GM19455 (cell line): ENCODE measurements at regions not wholly inside any gene's neighbourhood (a gene's known extent, or its start where the extent isn't known, plus 50 kb on each side); places are given as distances from the start of the nearest gene placed in this dataset.

Source experiments
- ATAC-seq: cut with Tn5 transposase; IDR thresholded peaks from one replicate; pipeline ENCODE4 v1.9.1; 2021; ENCODE audit not compliant: unreplicated experiment

GRCh38 chr4:125365731-125366130 lies 51.0 kb downstream of the FAT4 start:
- ATAC-seq = no peak

- no peak for ATAC-seq
These were observed 53.4 kb downstream of the FAT4 start for GRCh38 chr4:125368146-125368545.

- ATAC-seq = no peak
These were observed 53.9 kb downstream of the FAT4 start for GRCh38 chr4:125368671-125369081.

DNA sequence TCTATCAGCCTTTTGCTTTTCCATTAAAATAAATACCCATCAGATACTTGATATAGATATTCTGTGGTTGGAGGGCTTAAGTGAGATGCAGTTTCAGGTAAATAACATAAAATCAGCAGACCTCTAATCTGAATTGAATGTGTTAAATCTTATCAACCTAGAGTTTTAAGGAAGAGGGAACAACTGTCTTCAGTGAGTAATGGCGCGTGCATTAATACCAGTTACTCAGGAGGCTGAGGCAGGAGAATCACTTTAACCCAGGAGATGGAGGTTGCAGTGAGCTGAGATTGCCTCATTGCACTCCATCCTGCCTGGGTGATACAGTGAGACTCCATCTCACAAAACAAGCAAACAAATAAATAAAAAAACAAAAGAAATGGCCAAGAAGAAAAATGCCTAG lies 54.3 kb downstream of the FAT4 start:
- ATAC-seq = no peak

- ATAC-seq = no peak
These were observed 55.7 kb downstream of the FAT4 start for GRCh38 chr4:125370478-125370877.

GRCh38 chr4:125382995-125383394 lies 68.2 kb downstream of the FAT4 start:
- ATAC-seq = no peak

- ATAC-seq = no peak
These were observed 73.0 kb downstream of the FAT4 start for GRCh38 chr4:125387770-125388169.

GRCh38 chr4:125388613-125389012 lies 73.9 kb downstream of the FAT4 start:
- no peak for ATAC-seq

DNA sequence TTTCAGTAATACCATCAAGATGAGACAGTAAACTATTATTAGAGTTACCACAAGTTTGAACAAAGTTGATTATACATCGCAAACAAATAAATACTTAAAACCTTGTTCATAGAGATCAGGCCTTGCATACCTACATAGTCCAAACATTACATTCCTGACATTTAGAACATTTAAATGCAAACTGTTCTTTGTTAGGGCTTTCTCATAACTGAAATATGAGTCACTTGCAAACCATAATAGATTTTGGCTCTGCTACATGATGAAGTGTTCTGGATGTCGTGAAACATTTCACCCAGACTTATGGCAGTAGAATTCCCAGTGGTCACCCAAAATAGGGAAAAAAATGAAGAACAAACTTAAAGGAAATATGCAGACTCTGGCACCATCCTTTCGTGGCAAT lies 75.0 kb downstream of the FAT4 start:
- ATAC-seq = no peak

GRCh38 chr4:125390126-125390525 lies 75.4 kb downstream of the FAT4 start:
- ATAC-seq = no peak

- no peak for ATAC-seq
These were observed 76.0 kb downstream of the FAT4 start for GRCh38 chr4:125390727-125391126.

- ATAC-seq = no peak
These were observed 77.9 kb downstream of the FAT4 start for GRCh38 chr4:125392694-125393093.

GRCh38 chr4:125393825-125394224 lies 79.1 kb downstream of the FAT4 start:
- no peak for ATAC-seq

DNA sequence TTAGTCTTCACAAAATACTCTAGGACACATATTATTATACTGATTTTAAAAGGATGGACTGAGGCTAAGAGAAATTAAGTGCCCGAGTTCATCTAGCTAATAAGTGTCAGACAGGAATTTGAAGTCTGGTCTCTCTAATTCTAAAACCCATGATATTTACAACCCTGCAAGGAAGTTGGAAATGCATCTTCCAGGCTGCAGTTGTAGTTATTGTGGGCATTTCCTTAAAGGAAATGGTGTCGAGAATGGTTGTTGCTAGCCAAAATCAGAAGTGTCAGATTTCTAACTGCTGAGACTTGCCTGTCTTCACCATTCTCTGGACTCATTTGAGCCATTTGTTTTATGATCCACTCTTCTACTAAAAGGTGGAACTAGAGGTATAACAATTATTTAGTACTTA lies 82.5 kb downstream of the FAT4 start:
- ATAC-seq = no peak

DNA sequence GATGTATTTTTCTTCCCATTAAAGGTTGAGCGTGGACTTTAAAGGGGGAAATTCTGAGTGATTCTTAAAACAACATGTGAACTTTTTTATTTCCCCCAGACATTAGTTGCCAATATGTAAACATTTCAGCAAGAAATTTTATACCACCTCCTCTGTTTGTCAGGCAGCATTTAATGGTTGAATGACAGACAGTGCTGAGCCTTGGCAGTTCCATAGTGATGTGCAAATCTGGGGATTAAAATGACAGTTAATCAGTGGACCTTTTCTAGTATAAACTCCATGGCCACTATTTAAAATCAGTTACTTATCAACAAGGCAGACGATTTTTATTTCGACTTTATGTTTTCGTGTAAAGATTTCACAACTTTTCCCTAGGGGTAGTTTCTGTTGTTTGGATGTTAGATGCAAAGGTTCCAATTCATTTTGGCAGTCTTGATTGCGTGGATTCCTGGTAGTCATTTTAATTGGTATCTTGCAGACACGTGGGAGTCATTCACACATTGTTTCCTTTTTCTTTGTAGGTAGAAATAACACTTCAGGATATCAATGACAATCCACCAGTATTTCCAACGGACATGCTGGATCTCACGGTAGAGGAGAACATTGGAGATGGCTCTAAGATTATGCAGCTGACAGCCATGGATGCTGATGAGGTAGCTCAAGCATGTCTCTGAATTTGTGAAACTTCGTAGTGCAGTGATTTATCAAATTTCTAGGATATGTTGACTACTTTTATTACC lies 83.7 kb downstream of the FAT4 start:
- no peak for ATAC-seq

DNA sequence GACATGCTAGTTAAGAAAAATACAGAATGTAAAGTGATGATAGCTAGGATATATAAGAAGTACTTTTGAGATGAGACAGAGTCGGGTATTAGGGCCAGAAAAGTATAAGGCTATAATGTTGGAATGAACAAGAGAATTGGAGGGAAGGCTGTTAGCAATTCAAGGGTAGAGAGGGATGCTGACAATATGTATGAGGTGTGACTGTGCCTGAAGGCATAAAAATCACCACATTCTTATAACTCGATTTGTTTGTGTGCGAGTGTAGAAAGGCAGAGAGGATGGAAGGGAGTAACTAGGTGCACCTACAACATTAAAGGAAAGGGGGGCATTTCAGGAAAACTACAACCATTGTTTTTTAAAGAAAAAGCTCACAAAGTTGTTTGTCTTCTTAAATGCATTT lies 86.0 kb downstream of the FAT4 start:
- no peak for ATAC-seq

DNA sequence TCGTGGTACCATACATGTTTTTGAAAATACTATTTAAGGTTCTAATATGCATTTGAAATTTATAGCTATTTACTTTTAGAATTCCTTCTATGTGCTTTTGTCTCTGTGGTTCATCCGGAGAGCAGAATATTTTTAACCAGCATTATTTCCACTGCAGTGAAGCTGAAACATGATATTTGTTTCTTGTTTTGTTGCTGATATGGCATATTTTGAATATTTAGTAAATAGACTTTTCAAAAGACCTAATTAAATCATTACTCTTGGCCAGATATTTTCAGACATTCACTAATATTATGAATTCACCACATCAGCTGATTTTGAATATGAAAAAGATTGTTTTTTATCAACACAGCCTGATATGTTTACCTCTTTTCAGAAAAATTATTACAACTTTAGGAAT lies 87.0 kb downstream of the FAT4 start:
- ATAC-seq = no peak

DNA sequence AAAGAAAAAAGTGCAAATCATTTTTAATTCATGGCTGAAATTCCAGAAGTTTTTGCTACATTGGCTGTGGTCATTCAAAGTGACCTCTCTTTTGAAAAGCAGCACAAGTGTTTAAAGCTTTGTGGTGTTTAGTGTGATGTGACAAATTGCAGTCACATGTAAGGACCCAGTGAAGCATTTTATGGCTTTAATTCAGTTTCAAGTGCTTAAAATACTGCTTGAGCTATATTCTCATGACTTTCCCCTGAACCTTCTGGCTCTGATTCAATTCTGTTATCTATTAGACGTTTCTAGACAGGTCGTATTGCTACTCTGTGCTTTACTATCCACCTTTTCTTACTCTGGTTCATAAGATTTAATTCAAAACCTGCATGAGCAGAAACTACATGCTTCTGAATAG lies 105.8 kb downstream of the FAT4 start:
- ATAC-seq = no peak

DNA sequence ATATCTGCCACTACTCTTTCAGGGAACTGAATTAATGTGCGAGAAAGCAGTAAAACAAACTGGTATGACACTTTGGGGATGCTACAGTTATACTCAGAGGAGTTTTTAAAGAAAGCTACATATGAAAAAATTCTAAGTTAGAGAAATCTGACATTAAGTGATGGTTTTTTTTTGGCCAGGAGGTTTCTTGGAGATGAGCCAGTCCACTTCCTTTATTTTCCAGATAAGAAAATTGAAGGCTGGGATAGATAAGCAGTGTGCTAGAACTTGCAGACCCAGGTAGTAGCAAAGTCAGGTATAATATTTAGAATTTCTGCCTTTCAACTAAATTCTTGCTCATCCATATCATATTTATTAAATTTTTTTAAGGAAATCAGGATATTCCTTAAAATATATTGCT lies 106.8 kb downstream of the FAT4 start:
- ATAC-seq = no peak

GRCh38 chr4:125423124-125423523 lies 108.4 kb downstream of the FAT4 start:
- ATAC-seq = no peak

DNA sequence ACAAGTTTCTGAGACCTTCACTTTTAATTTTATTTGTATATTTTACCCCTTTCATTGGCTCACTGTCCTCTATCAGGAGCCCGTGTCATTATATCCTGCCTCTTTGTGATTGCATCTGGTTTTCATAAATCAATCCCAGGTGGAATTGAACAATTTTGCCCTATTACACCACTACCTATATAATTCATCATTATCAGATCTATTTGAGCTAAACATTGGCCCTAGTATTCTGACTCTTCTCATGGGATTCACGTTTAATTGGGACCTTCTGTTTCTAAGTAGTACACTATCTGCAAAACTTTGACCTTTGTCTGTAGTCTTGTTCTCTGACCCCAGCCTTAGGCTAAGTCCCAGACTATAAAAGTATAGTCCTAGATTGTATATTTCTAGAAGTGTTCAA lies 114.1 kb downstream of the FAT4 start:
- ATAC-seq = no peak

DNA sequence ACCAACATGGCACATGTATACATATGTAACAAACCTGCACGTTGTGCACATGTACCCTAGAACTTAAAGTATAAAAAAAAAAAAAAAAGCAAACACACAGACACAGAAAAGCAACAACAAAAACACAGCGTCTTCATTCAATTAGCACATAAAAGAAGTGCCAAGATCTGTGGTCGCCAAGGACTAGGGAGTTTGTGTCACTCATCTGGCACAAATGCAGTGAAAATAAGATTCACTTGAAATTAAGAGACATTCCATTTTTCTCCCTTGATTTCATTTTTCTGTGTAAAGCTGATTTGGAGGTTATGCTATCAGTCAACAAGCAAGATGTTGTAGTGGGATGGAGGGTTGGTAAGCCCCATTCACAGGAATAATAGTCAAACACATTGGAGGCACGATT lies 115.3 kb downstream of the FAT4 start:
- no peak for ATAC-seq

- no peak for ATAC-seq
These were observed 117.3 kb downstream of the FAT4 start for GRCh38 chr4:125432078-125432477.
